Globus pallidus (tissue), 1 donor: ENCODE measurements at regions not wholly inside any gene's neighbourhood (a gene's known extent, or its start where the extent isn't known, plus 50 kb on each side); places are given as distances from the start of the nearest gene placed in this dataset.
"Not testable (repeated sequence)": the region's sequence is repeated elsewhere in the genome, so short reads cannot be mapped to it uniquely, and the experiment has no call there.

Source experiments
- DNase-seq: peaks from one replicate; pipeline ENCODE4 v3.0.0-alpha.2; 2015; ENCODE audit warnings: low spot score

DNA sequence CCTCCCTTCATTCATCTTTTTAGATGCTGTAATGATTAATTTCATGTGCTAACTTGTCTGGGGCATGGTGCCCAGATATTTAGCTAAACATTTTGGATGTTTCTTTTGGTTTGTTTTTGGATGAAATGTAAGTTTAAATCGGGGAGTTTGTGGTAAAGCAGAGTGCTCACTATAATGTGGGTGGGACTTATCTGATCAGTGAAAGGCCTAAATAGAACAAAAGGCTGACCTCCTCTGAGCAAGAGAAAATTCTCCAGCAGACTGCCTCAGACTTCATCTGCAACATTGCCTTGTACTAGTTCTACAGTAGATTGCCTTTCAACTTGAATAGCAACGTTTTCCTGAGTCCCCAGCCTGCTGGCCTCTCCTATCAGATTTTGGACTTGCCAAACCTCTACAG lies 183.6 kb downstream of the S1PR1 start:
- DNase-seq = no peak

DNA sequence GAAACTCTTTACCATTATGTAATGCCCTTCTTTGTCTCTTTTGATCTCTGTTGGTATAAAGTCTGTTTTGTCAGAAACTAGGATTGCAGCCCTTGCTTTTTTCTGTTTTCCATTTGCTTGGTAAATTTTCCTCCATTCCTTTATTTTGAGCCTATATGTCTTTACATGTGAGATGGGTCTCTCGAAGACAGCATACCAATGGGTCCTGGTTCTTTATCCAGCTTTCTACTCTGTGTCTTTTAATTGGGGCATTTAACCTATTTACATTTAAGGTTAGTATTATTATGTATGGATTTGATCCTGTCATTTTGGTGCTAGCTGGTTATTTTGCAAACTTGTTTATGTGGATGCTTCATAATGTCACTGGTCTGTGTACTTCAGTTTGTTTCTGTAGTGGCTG lies 191.3 kb downstream of the S1PR1 start:
- DNase-seq = not testable (repeated sequence)

DNA sequence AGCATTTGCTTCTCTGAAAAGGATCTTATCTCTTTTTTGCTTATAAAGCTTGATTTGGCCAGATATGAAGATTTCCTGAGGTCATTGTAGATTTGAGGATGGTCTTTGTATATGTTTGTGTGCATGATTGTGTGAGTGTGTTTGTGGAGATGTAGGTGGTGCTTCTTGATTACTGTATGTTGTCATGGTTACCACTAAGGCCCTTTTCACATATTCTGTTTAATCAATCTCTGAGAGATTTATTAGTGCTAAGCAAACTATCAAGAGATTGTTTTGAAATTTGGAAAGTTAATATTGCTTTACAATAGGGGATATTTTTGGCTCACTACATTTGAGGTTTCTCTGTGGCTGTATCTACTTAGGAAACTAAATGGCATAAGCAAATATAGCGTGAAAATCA lies 191.7 kb downstream of the S1PR1 start:
- DNase-seq = no peak

DNA sequence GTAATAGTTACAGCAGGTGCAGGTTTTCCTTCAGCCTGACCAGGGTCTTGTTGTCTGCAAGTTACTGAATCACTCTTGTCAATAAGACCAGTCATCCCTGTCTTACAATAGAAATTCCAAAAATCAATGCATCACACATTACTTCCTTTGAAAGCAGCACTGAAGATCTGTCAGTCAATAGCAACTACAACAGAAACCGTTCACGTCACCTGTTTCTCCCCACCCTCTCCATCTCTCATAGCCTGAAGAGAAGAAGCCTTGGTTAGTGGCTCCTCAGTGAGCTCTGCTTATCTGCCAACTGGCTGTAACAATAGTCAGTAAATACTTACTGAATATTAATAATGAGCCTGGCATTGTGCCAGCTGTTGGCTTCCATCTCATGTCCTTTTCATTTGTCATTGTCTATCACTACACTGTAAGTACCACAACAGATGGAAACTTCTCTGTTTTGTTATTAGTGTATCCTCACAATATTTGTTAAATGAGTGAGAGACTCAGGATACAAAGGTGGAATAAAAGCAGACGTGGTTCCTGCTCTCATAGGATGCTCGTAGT lies 195.2 kb downstream of the S1PR1 start:
- DNase-seq = no peak

DNA sequence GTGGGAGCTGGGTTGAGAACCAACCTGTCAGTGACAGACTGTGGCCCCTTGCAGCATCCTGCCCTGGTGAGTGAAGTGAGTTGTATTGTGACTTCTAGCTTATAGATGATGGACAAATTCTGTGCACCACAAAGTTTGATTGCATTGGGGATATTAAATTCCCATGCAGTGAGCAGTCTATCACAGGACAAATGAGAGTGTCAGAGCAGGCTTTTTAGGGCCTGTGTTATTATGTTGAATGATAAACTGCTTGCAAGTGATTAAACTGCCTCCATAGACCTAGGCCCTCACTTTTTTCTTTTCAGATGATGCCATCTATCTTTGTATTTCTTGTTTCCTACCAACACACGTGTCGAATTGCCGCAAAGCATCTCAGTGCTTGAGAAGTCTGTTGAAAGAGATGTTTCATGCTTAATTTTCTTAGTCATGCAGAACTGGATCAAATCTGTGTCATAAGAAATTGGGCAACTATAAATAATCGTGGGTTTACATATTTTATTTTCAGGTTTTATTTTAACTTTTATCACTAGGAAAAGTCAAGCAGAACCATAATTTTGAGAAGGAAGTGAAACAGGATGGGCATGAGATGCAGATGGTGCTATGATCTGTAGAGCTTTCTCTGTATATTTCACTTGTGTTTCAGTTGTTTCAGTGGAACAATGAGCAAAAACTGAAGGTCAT lies 199.2 kb downstream of the S1PR1 start:
- DNase-seq = no peak

DNA sequence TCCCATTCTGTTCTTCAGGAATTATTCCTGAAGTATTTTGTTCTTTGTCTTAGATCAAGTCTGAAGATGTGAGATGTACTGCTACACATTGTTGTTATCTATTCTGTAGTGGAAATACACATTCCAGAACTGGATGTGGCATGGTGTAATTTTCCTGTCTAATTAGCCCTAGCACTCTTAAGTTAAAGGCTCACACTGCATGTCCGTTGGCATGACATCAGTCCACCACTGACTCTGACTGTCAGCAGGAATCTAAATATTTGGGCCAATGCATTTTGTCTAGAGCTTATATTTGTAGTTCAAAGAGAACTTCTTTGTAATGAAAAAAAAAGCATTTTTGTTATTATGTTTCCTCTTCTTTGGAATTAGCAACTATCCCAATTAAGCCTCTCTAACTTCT lies 201.0 kb downstream of the S1PR1 start:
- no peak for DNase-seq

DNA sequence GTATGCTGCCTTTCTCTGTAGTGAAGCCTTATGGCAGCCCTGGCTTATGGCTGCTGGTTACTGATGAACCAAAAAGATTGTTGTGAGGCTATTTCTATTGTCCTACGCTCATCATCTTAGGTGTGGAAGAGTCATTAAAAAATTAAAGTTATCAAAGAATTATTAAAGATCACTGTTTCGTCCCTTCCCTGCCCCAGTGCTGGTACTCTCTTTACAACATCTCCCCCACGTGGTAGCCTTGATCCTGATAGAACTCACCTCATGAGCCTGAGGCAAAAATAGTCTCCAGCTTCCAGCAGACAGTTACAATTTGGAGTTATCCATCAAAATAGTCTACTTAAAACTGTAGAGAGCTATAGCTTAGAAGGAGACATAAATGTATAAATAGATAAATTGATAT lies 201.5 kb downstream of the S1PR1 start:
- DNase-seq = no peak

DNA sequence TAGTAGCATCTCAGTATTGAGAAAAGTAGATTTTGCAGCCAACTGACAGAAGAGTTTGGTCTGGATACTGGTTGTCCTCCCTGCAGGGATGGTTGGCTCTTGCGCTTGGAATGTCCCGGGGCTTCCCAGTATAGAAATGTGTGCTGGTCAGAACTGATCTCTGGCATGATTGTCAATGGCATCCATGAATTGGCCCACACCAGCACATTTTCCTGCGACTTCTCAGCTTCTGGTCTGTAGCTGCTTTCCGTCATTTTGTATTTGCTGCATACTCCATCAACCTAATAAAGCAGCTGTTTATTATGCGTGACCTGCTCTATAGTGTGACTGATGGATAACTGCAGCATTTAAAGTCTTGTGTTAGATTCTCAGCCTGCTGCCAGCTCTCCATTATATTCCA lies 203.7 kb downstream of the S1PR1 start:
- DNase-seq = no peak

DNA sequence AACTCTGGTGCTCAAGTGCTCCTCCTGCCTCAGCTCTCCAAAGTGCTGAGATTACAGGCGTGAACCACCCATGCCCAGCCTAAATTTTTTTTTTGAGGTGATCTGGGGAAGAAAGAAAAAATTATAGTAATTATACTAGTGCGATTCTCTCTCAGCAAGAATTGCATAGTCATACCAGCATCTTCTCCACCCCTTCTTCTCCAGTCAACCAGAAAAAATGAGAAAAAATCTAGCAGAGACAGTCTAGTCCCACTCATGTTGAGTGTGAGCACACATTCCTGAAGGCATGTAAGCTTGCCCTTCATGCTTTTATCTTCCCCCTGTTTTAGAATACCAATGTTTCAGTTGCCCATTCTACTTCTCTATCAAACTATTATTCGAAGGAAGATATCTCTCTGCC lies 207.6 kb downstream of the S1PR1 start:
- DNase-seq = no peak

DNA sequence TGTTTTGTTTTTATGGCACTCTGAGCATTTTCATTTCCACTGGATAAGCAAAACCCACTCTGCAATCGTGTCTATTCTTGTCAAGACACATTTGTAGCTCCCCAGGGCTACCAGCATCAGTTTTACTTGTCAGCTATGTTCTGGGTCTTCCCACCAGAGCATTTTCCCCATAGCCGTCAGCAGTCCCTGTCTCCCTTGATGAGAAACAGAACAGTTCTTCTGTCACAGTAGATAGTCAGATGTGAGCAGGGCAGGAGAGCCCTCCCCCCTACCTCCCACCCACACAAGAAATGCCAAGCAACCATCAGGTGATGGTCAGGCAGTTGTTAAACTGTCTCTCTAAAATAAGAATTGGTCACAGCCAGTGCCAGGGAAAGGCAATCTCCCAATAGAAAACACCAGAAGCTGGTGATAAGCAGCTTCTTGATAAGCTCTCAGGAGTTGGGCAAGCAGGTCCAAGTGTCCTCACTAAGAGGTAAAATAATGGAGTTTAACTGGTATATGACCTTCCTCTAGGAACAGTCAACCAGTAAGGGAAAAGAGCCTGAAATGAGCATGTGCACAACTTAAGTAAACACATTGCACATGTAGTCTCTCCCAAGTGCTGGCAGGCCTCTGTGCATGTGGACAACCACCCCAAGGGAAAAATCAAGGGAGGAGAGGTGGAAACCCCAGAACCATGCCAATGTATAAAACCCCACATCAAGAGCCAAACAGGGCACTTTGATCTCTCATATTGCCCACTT lies 208.2 kb downstream of the S1PR1 start:
- no peak for DNase-seq

DNA sequence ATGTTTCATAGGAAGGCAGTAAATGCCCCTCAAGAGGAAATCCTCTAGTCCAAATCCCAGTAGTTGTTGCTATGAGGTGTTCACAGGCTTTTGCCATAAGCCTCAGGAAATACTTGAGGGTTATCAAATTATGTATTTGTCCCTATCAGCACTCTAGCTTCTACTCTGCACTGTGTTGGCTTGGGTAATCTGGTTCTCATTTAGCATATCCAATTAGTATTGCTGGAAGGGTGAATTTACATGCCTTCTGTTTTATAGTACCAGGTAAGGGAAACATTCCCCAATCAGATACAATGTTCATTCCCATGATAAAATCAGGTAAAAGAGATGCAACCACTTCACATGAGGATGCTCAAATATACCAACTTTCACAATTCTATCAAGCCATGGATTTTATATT lies 211.2 kb downstream of the S1PR1 start:
- DNase-seq = no peak

DNA sequence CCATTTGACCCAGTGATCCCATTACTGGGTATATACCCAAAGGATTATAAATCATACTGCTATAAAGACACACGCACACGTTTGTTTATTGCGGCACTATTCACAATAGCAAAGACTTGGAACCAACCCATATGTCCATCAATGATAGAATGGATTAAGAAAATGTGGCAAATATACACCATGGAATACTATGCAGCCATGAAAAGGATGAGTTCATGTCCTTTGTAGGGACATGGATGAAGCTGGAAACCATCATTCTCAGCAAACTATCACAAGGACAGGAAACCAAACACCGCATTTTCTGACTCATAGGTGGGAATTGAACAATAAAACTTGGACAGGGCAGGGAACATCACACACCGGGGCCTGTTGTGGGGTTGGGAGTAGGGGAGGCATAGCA lies 213.9 kb downstream of the S1PR1 start:
- not testable (repeated sequence) for DNase-seq

DNA sequence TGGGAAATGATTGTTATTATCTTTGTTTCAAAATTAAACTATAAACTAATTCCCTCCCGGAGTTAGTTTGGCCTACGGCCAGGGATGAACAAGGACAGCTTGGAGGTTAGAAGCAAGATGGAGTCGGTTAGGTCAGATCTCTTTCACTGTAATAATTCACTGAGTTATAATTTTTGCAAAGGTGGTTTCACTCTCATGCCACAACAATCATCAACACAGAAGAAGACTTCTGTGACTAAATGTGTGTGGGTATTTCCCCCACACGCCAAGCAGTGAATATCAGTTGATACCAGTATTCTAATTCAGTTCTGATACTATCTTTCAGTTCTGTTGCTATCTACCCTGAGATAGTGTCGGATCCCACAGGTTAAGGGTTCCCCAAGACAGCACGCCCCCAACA lies 215.1 kb downstream of the S1PR1 start:
- no peak for DNase-seq

DNA sequence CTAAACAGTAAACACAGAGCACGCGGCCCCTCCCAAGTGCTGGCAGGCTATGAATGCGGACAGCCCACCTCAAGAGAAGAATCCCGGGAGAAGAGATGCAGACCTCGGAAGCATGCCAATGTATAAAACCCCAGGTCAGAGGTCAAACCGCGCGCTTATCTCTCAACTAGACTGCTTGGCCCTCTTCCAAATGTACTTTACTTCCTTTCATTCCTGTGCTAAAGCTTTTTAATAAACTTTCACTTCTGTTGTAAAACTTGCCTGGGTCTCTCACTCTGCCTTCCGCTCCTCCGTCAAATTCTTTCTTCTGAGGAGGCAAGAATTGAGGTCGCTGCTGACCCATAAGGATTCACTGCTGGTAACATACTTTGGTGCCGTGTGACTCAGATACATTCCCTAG lies 216.0 kb downstream of the S1PR1 start:
- DNase-seq = no peak

DNA sequence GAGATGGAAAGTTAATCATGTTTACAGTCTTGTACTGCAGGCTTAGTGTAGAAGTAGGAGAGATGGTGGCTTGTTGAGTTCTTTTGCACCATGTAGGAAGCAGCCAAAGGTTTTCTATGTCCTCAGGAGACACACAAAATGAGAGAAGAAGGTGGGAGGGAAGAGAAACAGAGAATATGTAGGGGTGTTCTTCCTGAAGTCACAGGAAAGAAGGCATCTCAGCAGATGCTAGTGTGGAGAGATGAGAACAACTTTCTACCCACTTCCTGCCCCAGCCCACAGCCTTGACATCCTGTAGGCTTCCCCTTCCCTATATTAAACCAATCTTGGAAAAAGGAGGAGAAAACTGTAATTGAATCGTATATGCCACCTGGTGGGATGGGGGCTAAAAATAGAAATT lies 217.0 kb downstream of the S1PR1 start:
- DNase-seq = no peak

DNA sequence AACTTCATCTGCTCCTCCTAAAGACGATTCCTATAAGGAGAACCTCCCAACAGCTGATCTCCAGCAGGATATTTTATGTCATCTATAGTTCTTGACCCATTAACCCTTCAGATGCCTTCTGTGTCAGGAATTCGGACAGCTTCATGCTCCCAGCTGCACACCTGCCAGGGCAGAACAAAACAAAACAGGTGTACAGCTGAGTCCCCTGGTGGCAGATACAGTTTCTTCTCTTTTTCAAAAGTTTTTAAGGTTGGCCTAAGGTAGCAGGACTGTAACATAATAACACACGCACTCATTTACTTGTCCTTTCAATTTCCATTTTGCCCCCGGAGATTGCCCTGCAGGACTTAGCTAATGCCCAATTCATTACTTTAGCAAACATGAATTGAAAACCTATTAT lies 218.3 kb downstream of the S1PR1 start:
- no peak for DNase-seq

DNA sequence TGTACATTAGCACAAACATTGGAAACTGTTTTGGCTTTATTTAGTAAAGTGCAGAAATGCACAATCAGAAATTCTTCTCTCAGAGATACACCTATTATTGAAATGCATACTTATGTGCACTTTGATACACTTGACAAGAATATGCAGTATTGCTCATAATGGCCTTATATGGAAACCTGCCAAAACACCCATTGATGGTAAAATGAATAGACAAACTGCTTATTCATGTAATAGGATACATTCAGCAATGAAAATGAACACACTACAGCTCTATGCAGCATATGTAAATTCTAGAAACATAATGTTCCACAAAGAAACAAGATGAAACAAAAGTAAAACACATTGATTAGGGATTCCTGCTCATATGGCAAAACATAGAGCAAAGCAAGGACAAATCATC lies 223.9 kb downstream of the S1PR1 start:
- DNase-seq = no peak

DNA sequence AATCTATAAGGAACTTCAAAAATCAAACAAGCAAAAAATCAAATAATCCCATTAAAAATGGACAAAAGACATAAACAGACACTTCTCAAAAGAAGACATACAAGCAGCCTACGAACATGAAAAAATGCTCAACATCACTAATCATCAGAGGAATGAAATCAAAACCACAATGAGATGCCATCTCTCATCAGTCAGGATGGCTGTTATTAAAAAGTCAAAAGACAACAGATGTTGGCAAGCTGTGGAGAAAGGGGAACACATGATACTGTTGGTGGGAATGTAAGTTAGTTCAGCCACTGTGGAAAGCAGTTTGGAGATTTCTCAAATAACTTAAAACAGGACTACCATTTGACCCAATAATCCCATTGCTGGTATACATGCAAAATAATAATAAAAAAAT lies 226.4 kb downstream of the S1PR1 start:
- DNase-seq = no peak

DNA sequence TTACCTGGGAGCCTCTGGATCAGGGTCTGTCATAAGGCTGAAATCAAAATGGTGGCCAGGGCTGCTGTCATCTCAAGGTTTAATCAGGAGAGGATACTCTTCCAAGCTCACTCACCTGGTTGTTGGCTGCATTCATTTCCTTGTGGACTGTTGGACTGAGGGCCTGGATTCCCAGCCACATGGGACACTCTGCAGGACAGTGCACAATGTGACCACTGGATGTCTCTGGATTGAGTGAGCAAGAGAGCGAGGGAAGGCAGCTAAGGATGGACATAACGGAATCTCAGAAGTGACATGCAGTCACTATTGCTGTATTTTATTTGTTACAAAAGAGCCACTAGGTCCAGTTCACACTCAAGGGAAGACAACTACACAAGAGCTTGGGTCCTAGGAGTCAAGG lies 229.1 kb downstream of the S1PR1 start:
- DNase-seq = no peak

DNA sequence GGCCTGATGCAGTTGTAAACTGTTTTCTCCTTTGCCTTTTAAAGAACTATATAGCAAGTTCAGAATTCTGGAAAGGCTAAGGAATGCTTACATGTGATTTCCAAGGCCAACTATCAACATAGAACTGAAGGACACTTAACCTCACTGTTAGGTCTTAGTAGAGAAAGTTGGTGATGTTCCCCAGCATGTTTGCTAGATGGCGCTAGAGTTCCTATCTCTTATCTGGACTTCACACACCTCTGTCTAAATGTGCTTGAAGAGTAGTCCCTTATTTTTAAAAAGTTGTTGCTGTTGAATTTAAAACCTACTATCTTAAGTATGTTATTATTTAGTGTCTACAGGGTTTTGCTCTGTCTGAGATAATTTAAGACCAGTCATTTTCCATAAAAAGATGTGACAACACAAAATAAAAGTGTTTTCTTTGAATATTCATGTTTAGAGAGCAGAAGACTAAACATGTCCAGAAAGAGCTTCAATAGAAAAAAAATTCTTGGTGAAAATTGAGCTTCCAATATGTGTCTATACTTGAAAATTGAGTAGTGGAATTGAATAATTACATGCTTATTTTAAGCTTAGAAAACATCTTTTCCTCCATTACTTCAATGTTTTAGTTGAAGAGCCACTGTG lies 237.3 kb downstream of the S1PR1 start:
- DNase-seq = no peak

DNA sequence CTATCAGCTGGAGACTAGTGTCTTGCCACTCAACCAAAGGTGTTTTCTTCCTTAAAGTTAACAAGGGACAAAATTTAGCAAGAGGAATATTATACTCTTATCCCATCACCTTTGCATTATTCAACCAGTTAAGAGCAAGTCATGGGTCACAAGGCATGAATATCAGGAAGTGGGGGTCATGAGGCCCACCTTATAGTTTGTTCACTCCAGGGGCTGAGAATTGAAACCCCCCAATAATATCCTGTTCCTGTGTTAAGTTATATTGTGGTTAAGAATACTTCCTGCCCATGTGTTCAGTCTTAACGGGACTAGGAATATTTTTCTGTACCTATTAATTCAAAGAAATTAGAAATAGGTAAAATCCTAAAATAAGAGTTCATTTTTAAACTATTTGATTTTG lies 239.7 kb downstream of the S1PR1 start:
- DNase-seq = no peak

DNA sequence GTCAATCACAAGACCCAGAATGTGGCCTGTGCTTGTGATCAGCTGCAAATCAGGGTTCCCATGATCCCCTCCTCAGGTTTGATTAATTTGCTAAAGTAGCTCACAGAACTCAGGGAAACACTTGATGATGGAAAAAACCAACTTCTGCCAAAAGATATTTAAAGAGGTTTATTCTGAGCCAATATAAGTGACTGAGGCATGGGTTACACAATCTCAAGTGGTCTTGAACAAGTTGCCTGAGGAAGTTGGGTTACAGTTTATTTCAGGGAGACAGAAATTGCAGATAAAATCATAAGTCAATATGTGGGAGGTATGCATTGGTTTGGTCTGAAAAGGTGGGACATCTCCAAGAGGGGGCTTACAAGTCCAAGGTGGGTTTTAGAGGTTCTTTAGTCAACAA lies 243.1 kb downstream of the S1PR1 start:
- no peak for DNase-seq

DNA sequence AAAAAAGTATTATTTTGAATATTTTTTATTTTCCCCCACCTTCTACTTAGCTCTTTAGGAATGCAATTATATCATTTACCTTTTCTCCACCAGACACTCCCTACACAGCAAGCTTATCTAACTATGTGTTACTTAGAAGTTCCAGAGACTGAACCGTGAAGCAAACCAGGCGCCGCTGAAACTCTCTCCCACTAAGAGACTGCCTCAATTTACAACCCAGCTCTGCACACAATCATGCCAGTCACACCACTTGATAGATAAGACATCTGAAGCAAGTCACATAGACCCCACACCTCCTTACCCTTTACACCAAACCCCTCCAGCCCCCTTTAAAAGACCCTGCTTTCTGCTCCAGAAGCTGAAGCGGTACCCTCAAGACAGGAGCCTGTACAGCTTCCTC lies 245.5 kb downstream of the S1PR1 start:
- no peak for DNase-seq
